HG02938 (cell line): ENCODE measurements at regions not wholly inside any gene's neighbourhood (a gene's known extent, or its start where the extent isn't known, plus 50 kb on each side); places are given as distances from the start of the nearest gene placed in this dataset.
"Not testable (repeated sequence)": the region's sequence is repeated elsewhere in the genome, so short reads cannot be mapped to it uniquely, and the experiment has no call there.

Source experiments
- ATAC-seq: cut with Tn5 transposase; IDR thresholded peaks from one replicate; pipeline ENCODE4 v1.9.1; 2021; ENCODE audit warnings: mild to moderate bottlenecking, moderate library complexity; ENCODE audit not compliant: unreplicated experiment

GRCh38 chr14:105731221-105731985 is 205.0 kb downstream of the TMEM121 start:
- ATAC-seq: not testable (repeated sequence)

DNA sequence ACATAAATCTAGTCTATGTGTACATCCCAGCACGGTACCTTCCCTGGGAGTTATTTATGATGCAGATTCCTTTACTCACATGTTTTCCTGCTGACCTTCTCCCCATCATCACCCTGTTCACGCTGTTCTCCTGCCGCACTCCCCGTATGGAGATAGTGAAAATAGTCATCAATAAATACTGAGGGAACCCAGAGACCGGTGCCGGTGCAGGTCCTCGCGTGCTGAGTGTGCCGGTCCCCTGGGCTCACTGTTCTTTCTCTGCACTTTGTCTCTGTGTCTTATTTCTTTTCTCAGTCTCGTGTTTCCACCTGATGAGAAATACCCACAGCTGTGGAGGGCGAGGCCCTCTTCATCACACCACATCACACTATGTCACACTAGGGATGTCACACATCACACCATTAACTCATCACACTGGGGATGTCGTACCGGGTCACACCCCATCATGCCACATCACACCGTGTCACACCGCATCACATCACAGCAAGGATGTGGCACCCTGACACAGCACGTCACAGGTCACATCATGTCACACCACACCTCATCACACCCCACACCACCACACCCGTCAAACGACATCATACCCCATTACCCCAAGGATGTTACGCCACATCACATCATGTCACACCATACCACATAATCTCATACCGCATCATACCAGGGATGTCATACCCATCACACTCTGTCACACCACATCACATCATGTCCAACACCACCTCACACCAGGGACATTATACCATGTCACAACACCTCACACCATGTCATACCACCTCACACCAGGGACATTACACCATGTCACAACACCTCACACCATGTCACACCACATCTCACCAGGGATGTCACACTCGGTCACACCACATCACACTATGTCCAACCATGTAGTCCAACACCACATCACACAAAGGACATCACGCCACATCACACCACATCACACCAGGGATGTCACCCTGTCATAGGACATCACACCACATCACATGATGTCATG is 207.0 kb downstream of the TMEM121 start:
- no peak for ATAC-seq

DNA sequence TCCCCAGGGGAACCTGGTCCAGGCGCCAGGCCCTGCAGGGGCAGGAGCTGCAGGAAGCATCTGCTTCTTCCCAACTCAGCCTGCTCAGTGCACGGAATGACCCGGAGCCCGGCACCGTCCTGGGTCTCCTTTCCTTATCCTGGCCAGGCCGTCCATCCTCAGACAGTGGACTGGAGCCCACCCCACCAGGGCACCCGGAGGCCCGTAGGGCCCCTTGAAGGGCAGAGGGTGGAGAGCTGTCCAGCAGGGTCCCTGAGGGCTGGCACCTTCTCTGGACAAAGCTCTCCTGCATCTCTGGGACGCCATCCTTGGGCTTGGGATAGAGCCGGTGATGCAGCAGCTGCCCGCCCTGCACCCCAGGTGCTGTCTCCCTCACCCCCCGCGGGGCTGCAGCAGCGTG is 207.9 kb downstream of the TMEM121 start:
- not testable (repeated sequence) for ATAC-seq

DNA sequence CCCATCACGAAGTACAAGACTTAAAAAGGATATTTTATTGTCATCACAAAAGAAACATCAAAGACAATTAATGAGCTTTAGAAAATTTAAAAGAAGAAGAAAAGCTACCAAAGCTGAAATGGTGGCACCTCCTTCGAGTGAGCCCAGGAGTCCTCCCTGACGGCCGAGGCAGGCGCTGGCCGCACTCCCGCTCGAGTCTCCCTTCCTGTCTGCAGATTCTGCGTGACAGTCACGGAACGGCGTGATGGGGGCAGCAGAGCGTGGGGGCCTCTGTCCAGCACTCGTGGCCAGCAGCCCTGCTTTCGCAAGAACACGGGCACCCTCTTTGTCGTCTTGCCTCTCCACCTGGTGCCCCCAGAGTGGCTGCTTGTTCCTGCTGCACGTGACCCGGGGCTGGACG is 209.9 kb downstream of the TMEM121 start:
- not testable (repeated sequence) for ATAC-seq

GRCh38 chr14:105737504-105738246 is 211.3 kb downstream of the TMEM121 start:
- no peak for ATAC-seq

DNA sequence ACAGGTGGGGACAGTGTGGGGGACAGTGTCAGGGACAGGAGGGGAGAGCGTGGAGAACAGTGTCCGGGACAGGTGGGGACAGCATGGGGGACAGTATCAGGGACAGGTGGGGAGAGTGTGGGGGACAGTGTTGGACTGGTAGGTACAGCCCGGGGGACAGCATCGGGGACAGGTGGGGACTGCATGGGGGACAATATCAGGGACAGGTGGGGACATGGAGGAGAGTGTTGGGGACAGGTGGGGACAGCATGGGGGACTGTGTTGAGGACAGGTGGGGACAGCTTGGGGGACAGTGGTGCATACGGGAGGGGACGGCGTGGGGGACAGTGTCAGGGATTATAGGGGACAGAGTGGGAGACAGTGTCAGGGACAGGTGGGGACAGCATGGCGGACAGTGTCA is 212.3 kb downstream of the TMEM121 start:
- no peak for ATAC-seq

- ATAC-seq: no peak
Observed at GRCh38 chr14:105739331-105740102, 213.1 kb downstream of the TMEM121 start.

- ATAC-seq: not testable (repeated sequence)
Observed at GRCh38 chr14:105740272-105740671, 213.9 kb downstream of the TMEM121 start.

- ATAC-seq: not testable (repeated sequence)
Observed at GRCh38 chr14:105740961-105741360, 214.6 kb downstream of the TMEM121 start.

GRCh38 chr14:105741707-105742530 is 215.5 kb downstream of the TMEM121 start:
- ATAC-seq: not testable (repeated sequence)

DNA sequence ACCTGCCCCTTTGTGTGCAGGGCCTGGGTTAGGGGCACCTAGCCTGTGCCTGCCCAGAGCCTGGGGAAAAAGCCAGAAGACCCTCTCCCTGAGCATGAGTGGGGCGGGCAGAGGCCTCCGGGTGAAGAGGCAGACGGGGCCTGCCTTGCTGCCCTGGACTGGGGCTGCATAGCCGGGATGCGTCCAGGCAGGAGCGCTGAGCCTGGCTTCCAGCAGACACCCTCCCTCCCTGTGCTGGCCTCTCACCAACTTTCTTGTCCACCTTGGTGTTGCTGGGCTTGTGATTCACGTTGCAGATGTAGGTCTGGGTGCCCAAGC is 216.1 kb downstream of the TMEM121 start:
- ATAC-seq: no peak

DNA sequence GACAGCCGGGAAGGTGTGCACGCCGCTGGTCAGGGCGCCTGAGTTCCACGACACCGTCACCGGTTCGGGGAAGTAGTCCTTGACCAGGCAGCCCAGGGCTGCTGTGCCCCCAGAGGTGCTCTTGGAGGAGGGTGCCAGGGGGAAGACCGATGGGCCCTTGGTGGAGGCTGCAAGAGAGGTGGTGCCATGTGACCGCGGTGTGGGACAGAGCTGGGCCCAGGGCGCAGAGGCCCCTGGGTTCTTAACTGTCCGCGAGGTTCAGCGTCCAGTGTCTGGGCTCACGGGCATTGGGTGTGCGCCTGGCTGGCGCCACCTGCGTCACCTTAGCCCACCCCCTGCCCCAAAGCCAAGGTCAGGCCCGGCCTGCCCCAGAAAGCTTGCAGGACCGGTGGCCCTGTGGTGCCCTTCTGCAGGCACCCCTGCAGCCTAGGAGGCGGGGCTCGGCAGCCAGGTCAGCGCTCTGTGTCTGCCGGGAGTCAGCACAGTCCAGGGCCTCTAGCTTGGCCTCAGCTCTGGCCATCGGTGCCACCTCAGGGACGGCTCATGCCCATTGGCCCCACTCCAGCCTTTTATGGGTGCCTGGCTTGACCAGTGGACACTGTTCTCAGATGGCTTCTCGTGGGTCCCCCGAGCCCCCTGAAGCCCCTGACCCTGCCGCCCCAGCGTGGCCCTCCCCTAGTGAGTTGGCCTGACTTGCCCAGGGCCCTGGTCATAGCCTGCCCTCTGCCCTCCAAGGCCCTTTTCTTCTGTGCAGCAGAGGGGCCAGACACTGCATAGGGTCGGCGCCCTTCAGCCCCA is 216.7 kb downstream of the TMEM121 start:
- not testable (repeated sequence) for ATAC-seq

- ATAC-seq: not testable (repeated sequence)
Observed at GRCh38 chr14:105744213-105744787, 217.9 kb downstream of the TMEM121 start.

DNA sequence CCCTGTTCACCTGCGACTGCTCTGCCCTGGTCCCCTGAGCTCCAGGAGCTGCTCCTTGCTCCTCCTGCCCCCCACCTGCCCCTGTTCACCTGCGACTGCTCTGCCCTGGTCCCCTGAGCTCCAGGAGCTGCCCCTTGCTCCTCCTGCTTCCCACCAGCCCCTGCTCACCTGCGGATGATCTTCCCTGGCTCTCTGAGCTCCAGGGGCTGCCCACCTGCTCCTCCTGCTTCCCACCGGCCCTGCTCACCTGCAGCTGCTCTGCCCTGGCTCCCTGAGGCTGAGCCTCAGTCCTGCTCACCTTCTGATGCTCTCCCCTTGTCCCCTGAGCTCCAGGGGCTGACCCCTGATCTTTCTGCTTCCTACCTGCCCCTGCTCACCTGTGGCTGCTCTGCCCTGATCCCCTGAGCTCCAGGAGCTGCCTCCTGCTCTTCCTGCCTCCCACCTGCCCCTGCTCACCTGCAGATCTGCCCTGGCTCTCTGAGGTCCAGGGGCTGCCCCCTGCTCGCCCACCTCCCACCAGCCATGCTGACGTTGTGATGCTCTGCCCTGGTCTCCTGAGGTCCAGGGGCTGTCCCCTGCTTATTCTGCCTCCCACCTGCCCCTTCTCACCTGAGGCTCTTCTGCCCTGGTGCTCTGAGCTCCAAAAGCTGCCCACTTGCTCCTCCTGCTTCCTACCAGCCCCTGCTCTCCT is 219.2 kb downstream of the TMEM121 start:
- no peak for ATAC-seq

DNA sequence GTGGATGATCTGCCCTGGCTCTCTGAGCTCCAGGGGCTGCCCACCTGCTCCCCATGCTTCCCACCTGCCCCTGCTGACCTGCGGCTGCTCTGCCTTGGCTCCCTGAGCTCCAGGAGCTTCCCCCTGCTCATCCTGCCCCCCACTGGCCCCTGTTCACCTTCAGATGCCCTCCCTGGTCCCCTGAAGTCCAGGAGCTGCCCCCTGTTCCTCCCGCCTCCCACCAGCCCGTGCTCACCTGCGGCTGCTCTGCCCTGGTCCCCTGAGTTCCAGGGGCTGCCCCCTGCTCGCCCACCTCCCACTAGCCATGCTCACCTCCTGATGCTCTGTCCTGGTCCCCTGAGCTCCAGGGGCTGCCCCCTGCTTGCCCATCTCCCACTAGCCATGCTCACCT is 219.7 kb downstream of the TMEM121 start:
- no peak for ATAC-seq

DNA sequence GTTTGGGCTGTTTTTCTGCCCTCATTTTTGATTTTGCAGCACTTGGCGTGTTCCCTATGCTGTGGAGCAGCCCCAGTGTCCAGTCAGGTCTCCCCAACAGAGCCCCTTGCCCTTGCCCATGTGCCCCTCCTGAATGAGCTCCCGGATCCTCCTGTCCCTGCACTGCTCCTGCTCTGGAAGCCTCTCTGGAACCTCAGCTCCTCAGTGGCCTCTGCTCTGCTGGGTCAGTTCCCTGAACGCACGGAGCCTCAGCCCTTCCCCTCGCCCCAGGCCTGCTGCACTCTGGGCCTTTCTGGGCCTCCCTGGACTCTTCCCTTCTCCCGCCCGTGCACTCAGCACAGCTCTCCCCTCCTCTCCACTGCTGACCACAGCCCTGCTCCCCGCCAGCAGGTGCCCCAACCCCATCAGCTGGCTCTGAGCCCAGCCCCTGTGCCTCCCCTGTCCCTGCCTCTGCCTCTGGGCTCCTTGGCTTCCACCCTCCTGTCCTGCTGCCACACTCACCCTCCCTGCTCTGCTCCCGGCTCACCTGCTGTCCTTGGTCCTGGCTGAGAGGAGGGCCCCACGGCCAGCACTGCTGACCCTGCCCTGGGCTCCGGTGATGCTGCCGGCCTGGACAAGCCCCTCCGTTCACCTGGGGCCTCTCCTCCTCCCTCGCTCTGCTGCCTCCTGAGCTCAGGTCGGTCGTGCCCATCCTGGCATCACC is 220.6 kb downstream of the TMEM121 start:
- not testable (repeated sequence) for ATAC-seq

GRCh38 chr14:105747503-105748203 is 221.3 kb downstream of the TMEM121 start:
- ATAC-seq: not testable (repeated sequence)
